Osteoblast (primary cell): ENCODE measurements at regions not wholly inside any gene's neighbourhood (a gene's known extent, or its start where the extent isn't known, plus 50 kb on each side); places are given as distances from the start of the nearest gene placed in this dataset.
A peak's percentile ranks its signal among the peaks of the same experiment; 100 is the strongest.

Source experiments
- DNase-seq: peaks from one replicate; pipeline ENCODE4 v3.0.0; 2011; ENCODE audit warnings: low spot score, mixed read lengths; ENCODE audit not compliant: insufficient read length; ENCODE audit errors: missing footprints
- H2AFZ ChIP-seq: 2 replicates; pipeline ENCODE4 v1.6.0; 2011; ENCODE audit warnings: mild to moderate bottlenecking, low read length
- H3K27ac ChIP-seq: 2 replicates; pipeline ENCODE4 v1.5.1; 2011; ENCODE audit warnings: mild to moderate bottlenecking, low read depth, low read length, moderate library complexity
- H3K27me3 ChIP-seq: 2 replicates; pipeline ENCODE4 v1.6.0; 2012; ENCODE audit warnings: mild to moderate bottlenecking, control low read depth, inconsistent platforms, low read length, moderate library complexity; ENCODE audit not compliant: insufficient read depth
- H3K36me3 ChIP-seq: 2 replicates; pipeline ENCODE4 v1.5.1; 2011; ENCODE audit warnings: mild to moderate bottlenecking, low read length, control low read depth, moderate library complexity; ENCODE audit not compliant: insufficient read depth
- H3K4me1 ChIP-seq: 2 replicates; pipeline ENCODE4 v1.5.1; 2011; ENCODE audit warnings: mild to moderate bottlenecking, low read length, control low read depth, moderate library complexity; ENCODE audit not compliant: insufficient read depth
- H3K4me2 ChIP-seq: 2 replicates; pipeline ENCODE4 v1.6.0; 2011; ENCODE audit warnings: mild to moderate bottlenecking, low read length; ENCODE audit not compliant: insufficient read depth
- H3K4me3 ChIP-seq: fragments of 200-600 bp; sonication (generic); 3 replicates; pipeline ENCODE4 v1.5.1; 2012; ENCODE audit warnings: mild to moderate bottlenecking, low read length, inconsistent platforms; ENCODE audit not compliant: insufficient read depth
- H3K79me2 ChIP-seq: 2 replicates; pipeline ENCODE4 v1.6.0; 2012; ENCODE audit warnings: mild to moderate bottlenecking, low read length, control low read depth, inconsistent platforms; ENCODE audit not compliant: insufficient read depth
- H3K9me3 ChIP-seq: 2 replicates; pipeline ENCODE4 v1.5.1; 2011; ENCODE audit warnings: low read depth, low read length, control low read depth
- H4K20me1 ChIP-seq: 2 replicates; pipeline ENCODE4 v1.6.0; 2012; ENCODE audit warnings: mild to moderate bottlenecking, low read length, control low read depth; ENCODE audit not compliant: insufficient read depth
- CTCF ChIP-seq: IDR thresholded peaks from 2 replicates; pipeline ENCODE4 v1.5.1; 2011; ENCODE audit warnings: mild to moderate bottlenecking, low read depth, low read length, moderate library complexity; ENCODE audit errors: extremely low read depth

GRCh38 chr16:89042711-89043551 is 50.7 kb upstream of the ACSF3 start:
- H2AFZ ChIP-seq: no peak overlapping the region
- no peak overlapping the region for H3K27ac ChIP-seq
- no peaks in the 10 kb centered on the region for H3K4me1 ChIP-seq
- H3K27me3 ChIP-seq: peaks cover 17% of the 10 kb centered on the region
- no peak overlapping the region for H3K4me3 ChIP-seq
- H3K79me2 ChIP-seq: no peaks in the 10 kb centered on the region
- no peaks in the 10 kb centered on the region for H3K36me3 ChIP-seq
- peak; percentile 79 for DNase-seq
- no peaks in the 10 kb centered on the region for H4K20me1 ChIP-seq
- no peak for TF ChIP-seq CTCF
- no peaks in the 10 kb centered on the region for H3K9me3 ChIP-seq
- H3K4me2 ChIP-seq: no peak overlapping the region

- H3K36me3 ChIP-seq: no peaks in the 10 kb centered on the region
- TF ChIP-seq CTCF: no peak
- H3K27ac ChIP-seq: no peak overlapping the region
- no peaks in the 10 kb centered on the region for H3K4me1 ChIP-seq
- H3K9me3 ChIP-seq: no peaks in the 10 kb centered on the region
- H4K20me1 ChIP-seq: no peaks in the 10 kb centered on the region
- no peaks in the 10 kb centered on the region for H3K79me2 ChIP-seq
- H3K4me3 ChIP-seq: no peak overlapping the region
- H3K4me2 ChIP-seq: no peak overlapping the region
- H2AFZ ChIP-seq: no peak overlapping the region
- DNase-seq: peak; percentile 82
- H3K27me3 ChIP-seq: peaks cover 14% of the 10 kb centered on the region
These were observed 49.8 kb upstream of the ACSF3 start for GRCh38 chr16:89043636-89044417.
